GM19395 (cell line): ENCODE measurements at regions not wholly inside any gene's neighbourhood (a gene's known extent, or its start where the extent isn't known, plus 50 kb on each side); places are given as distances from the start of the nearest gene placed in this dataset.

ENCODE experiments used
- ATAC-seq: cut with Tn5 transposase; IDR thresholded peaks from one replicate; pipeline ENCODE4 v1.9.1; 2021; ENCODE audit warnings: mild to moderate bottlenecking, moderate library complexity; ENCODE audit not compliant: unreplicated experiment

- no peak for ATAC-seq
These were observed 407.2 kb downstream of the HLX start for GRCh38 chr1:221286399-221286798.

- no peak for ATAC-seq
These were observed 409.9 kb downstream of the HLX start for GRCh38 chr1:221289103-221289502.

- no peak for ATAC-seq
These were observed 411.4 kb downstream of the HLX start for GRCh38 chr1:221290669-221291068.

- no peak for ATAC-seq
These were observed 411.9 kb downstream of the HLX start for GRCh38 chr1:221291113-221291512.

- ATAC-seq: no peak
These were observed 413.4 kb downstream of the HLX start for GRCh38 chr1:221292652-221293051.

- ATAC-seq: no peak
These were observed 415.0 kb downstream of the HLX start for GRCh38 chr1:221294242-221294641.

- ATAC-seq: no peak
These were observed 423.1 kb downstream of the HLX start for GRCh38 chr1:221302357-221302756.

- ATAC-seq: no peak
These were observed 423.6 kb downstream of the HLX start for GRCh38 chr1:221302810-221303209.

GRCh38 chr1:221303623-221304022 lies 424.4 kb downstream of the HLX start:
- no peak for ATAC-seq

- no peak for ATAC-seq
These were observed 427.0 kb downstream of the HLX start for GRCh38 chr1:221306239-221306638.

- ATAC-seq: no peak
These were observed 429.6 kb downstream of the HLX start for GRCh38 chr1:221308534-221309511.

- no peak for ATAC-seq
These were observed 430.5 kb downstream of the HLX start for GRCh38 chr1:221309723-221310122.

- ATAC-seq: no peak
These were observed 430.9 kb downstream of the HLX start for GRCh38 chr1:221310180-221310579.

- no peak for ATAC-seq
These were observed 426.6 kb downstream of the DUSP10 start for GRCh38 chr1:221315330-221315729.

- ATAC-seq: no peak
These were observed 425.3 kb downstream of the DUSP10 start for GRCh38 chr1:221316491-221317056.

- ATAC-seq: no peak
These were observed 424.4 kb downstream of the DUSP10 start for GRCh38 chr1:221317537-221317936.

- no peak for ATAC-seq
These were observed 413.9 kb downstream of the DUSP10 start for GRCh38 chr1:221327954-221328353.

GRCh38 chr1:221328371-221328770 lies 413.5 kb downstream of the DUSP10 start:
- no peak for ATAC-seq

GRCh38 chr1:221331273-221332183 lies 410.4 kb downstream of the DUSP10 start:
- ATAC-seq: no peak

- no peak for ATAC-seq
These were observed 407.8 kb downstream of the DUSP10 start for GRCh38 chr1:221334062-221334461.
